H1 (cell line): ENCODE measurements at regions not wholly inside any gene's neighbourhood (a gene's known extent, or its start where the extent isn't known, plus 50 kb on each side); places are given as distances from the start of the nearest gene placed in this dataset.

Source experiments
- CTCF ChIA-PET: fragments of 300-600 bp; sonication (Branson Sonifier 250); formaldehyde crosslinking; loops from one replicate; lab custom pipeline; 2021; ENCODE audit not compliant: partially characterized antibody; lab: Charles Lee
- POLR2A ChIA-PET: fragments of 300-600 bp; sonication (Branson Sonifier 250); formaldehyde crosslinking; loops from one replicate; lab custom pipeline; 2021; ENCODE audit warnings: inconsistent platforms; ENCODE audit not compliant: partially characterized antibody; lab: Charles Lee
- DNase-seq, 2 experiments: peaks; one replicate each; pipeline versions ENCODE4 v3.0.0 to v3.0.0-alpha.2; 2010 to 2022; ENCODE audit warnings: low spot score in 2 of 2, low read depth in 1 of 2, mixed read lengths in 1 of 2
- FAIRE-seq: peaks from 2 replicates; lab custom pipeline; 2011; peaks lifted over from hg19 to GRCh38; lab: Jason Lieb, UNC
- H2AFZ ChIP-seq: 2 replicates; pipeline ENCODE4 v1.8.1; 2012; ENCODE audit warnings: low read length, inconsistent platforms
- H2AK5ac ChIP-seq: 2 replicates; pipeline ENCODE4 v1.6.1; 2013; ENCODE audit warnings: low read depth, low read length
- H2BK120ac ChIP-seq: replicated peaks from 2 replicates; pipeline ENCODE3; 2013; ENCODE audit warnings: low read depth, low read length, inconsistent platforms
- H2BK12ac ChIP-seq: 2 replicates; pipeline ENCODE4 v1.6.1; 2013; ENCODE audit warnings: low read depth, low read length
- H2BK15ac ChIP-seq: 2 replicates; pipeline ENCODE4 v1.6.1; 2013; ENCODE audit warnings: low read length
- H2BK20ac ChIP-seq: 2 replicates; pipeline ENCODE4 v1.6.1; 2013; ENCODE audit warnings: low read length
- H2BK5ac ChIP-seq: 2 replicates; pipeline ENCODE4 v1.6.1; 2013; ENCODE audit warnings: low read depth, low read length
- H3K14ac ChIP-seq: 2 replicates; pipeline ENCODE4 v1.6.1; 2013; ENCODE audit warnings: inconsistent platforms; ENCODE audit not compliant: insufficient read length
- H3K18ac ChIP-seq: 2 replicates; pipeline ENCODE4 v1.6.1; 2013; ENCODE audit warnings: low read length; ENCODE audit errors: extremely low read depth
- H3K23ac ChIP-seq: 2 replicates; pipeline ENCODE4 v1.6.1; 2013; ENCODE audit warnings: inconsistent platforms; ENCODE audit not compliant: insufficient read length
- H3K23me2 ChIP-seq: 2 replicates; pipeline ENCODE4 v1.6.1; 2013; ENCODE audit warnings: low read depth, low read length
- H3K27ac ChIP-seq: 2 replicates; pipeline ENCODE4 v1.6.1; 2011; ENCODE audit warnings: low read depth, low read length, inconsistent platforms
- H3K27me3 ChIP-seq, 4 experiments: replicated peaks in 1 of 4; 1 replicate in 1 of 4; 2 replicates in 3 of 4; pipeline versions ENCODE4 v1.6.1 to v1.8.1; 2011 to 2013; ENCODE audit warnings: low read length in 3 of 4, mild to moderate bottlenecking in 3 of 4, inconsistent platforms in 2 of 4, mixed read lengths in 2 of 4, moderate library complexity in 1 of 4; ENCODE audit not compliant: control insufficient read depth in 3 of 4, insufficient read depth in 3 of 4; ENCODE audit errors: extremely low read depth in 1 of 4
- H3K36me3 ChIP-seq, 4 experiments: 2 replicates each; pipeline versions ENCODE4 v1.6.1 to v1.8.1; 2011 to 2013; ENCODE audit warnings: mild to moderate bottlenecking in 4 of 4, low read length in 3 of 4, moderate library complexity in 2 of 4, control low read depth in 1 of 4, inconsistent platforms in 1 of 4; ENCODE audit not compliant: insufficient read depth in 4 of 4, control insufficient read depth in 2 of 4
- H3K4ac ChIP-seq: replicated peaks from 2 replicates; pipeline ENCODE3; 2013; ENCODE audit warnings: low read length, low read depth, mixed read lengths, inconsistent platforms; ENCODE audit not compliant: insufficient read length
- H3K4me1 ChIP-seq, 4 experiments: replicated peaks in 1 of 4; 1 replicate in 1 of 4; 2 replicates in 3 of 4; pipeline versions ENCODE4 v1.6.1 to v1.8.1; 2011 to 2013; ENCODE audit warnings: low read length in 3 of 4, inconsistent platforms in 2 of 4, mixed read lengths in 1 of 4; ENCODE audit not compliant: insufficient read depth in 4 of 4, control insufficient read depth in 3 of 4
- H3K4me2 ChIP-seq, 2 experiments: 2 replicates each; pipeline versions ENCODE4 v1.6.1 to v1.8.1; 2011 to 2013; ENCODE audit warnings: low read depth in 2 of 2, low read length in 2 of 2, control low read depth in 1 of 2, inconsistent platforms in 1 of 2, mild to moderate bottlenecking in 1 of 2; ENCODE audit not compliant: insufficient read depth in 1 of 2
- H3K4me3 ChIP-seq, 4 experiments: fragments of 200-600, 300-600 bp in 1 of 4; sonication (generic), shearing (Covaris generic), sonication (Bioruptor Twin) in 1 of 4; 2 replicates each; pipeline versions ENCODE4 v1.5.1 to v1.8.1; 2011 to 2016; ENCODE audit warnings: low read length in 4 of 4, low read depth in 3 of 4, control low read depth in 2 of 4, inconsistent platforms in 2 of 4, mild to moderate bottlenecking in 2 of 4, mixed read lengths in 1 of 4, moderate library complexity in 1 of 4; ENCODE audit not compliant: insufficient read depth in 2 of 4; ENCODE audit errors: extremely low read depth in 1 of 4
- H3K56ac ChIP-seq: replicated peaks from 2 replicates; pipeline ENCODE3; 2013; ENCODE audit warnings: low read depth, mild to moderate bottlenecking, mixed read lengths, low read length, inconsistent platforms; ENCODE audit not compliant: insufficient read length
- H3K79me1 ChIP-seq: 2 replicates; pipeline ENCODE4 v1.6.1; 2013; ENCODE audit warnings: low read depth, low read length, control low read depth
- H3K79me2 ChIP-seq, 2 experiments: 2 replicates each; pipeline versions ENCODE4 v1.6.1 to v1.8.1; 2012 to 2013; ENCODE audit warnings: low read length in 2 of 2, mild to moderate bottlenecking in 2 of 2, inconsistent platforms in 1 of 2; ENCODE audit not compliant: insufficient read depth in 2 of 2, control insufficient read depth in 1 of 2
- H3K9ac ChIP-seq, 4 experiments: replicated peaks in 1 of 4; 1 replicate in 1 of 4; 2 replicates in 3 of 4; pipeline versions ENCODE4 v1.6.1 to v1.8.1; 2011 to 2013; ENCODE audit warnings: low read depth in 3 of 4, low read length in 3 of 4, control low read depth in 2 of 4, mild to moderate bottlenecking in 2 of 4, moderate library complexity in 2 of 4, inconsistent platforms in 1 of 4; ENCODE audit errors: extremely low read depth in 1 of 4
- H3K9me3 ChIP-seq, 2 experiments: 2 replicates each; pipeline versions ENCODE4 v1.6.1 to v1.8.1; 2012 to 2013; ENCODE audit warnings: mild to moderate bottlenecking in 2 of 2, moderate library complexity in 2 of 2, control low read depth in 1 of 2, inconsistent platforms in 1 of 2, low read depth in 1 of 2, low read length in 1 of 2, mixed read lengths in 1 of 2; ENCODE audit not compliant: insufficient read depth in 2 of 2
- H4K20me1 ChIP-seq, 2 experiments: replicated peaks in 1 of 2; 2 replicates each; pipeline versions ENCODE3 to v1.8.1; 2011 to 2013; ENCODE audit warnings: inconsistent platforms in 2 of 2, low read length in 2 of 2, mild to moderate bottlenecking in 1 of 2; ENCODE audit not compliant: insufficient read depth in 2 of 2, control insufficient read depth in 1 of 2
- H4K5ac ChIP-seq: 2 replicates; pipeline ENCODE4 v1.6.1; 2013; ENCODE audit warnings: low read length, low read depth, mixed read lengths, inconsistent platforms; ENCODE audit not compliant: insufficient read length
- H4K8ac ChIP-seq: 2 replicates; pipeline ENCODE4 v1.8.0; 2013; ENCODE audit warnings: mild to moderate bottlenecking, moderate library complexity, low read length, inconsistent platforms; ENCODE audit not compliant: insufficient read depth; ENCODE audit errors: extremely low read depth
- H4K91ac ChIP-seq: replicated peaks from 2 replicates; pipeline ENCODE3; 2013; ENCODE audit warnings: low read length, mixed read lengths, inconsistent platforms; ENCODE audit not compliant: insufficient read length
- ZNF274 ChIP-seq: IDR thresholded peaks from 2 replicates; pipeline ENCODE4 v1.7.0; 2012; ENCODE audit warnings: low read length, borderline replicate concordance; ENCODE audit errors: extremely low read depth
- WGBS, 2 experiments: shearing (Covaris generic) in 1 of 2; methylation state at CpG; one replicate each; pipeline versions ENCODE4 v1.1.6 to v1.1.7; 2013 to 2015; ENCODE audit warnings: low lambda C conversion rate in 2 of 2, mixed read lengths in 2 of 2, inconsistent platforms in 1 of 2, low coverage in 1 of 2, missing lambda C conversion rate in 1 of 2; ENCODE audit not compliant: insufficient replicate concordance in 2 of 2, insufficient coverage in 1 of 2, insufficient read length in 1 of 2; ENCODE audit errors: extremely low coverage in 1 of 2, missing lambda C conversion rate in 1 of 2; 5-methylcytosine and 5-hydroxymethylcytosine counted together
- TF ChIP-seq, protein P1 (sequence below): IDR thresholded peaks from 2 replicates; pipeline ENCODE4 v1.6.1; 2012; ENCODE audit warnings: inconsistent platforms

GRCh38 chr3:8359133-8359532 is 142.5 kb upstream of the LMCD1 start:
- Histone ChIP-seq H3K79me2 (no peaks in the 10 kb centered on the region), H2BK120ac (no peak overlapping the region), H2BK15ac (no peak overlapping the region), H3K23ac (no peak overlapping the region), H4K5ac (no peak overlapping the region), H3K4me3 (no peak overlapping the region), H3K56ac (no peak overlapping the region), H3K27ac (no peak overlapping the region), H3K4me2 (no peak overlapping the region), H3K18ac (no peak overlapping the region), H2BK20ac (no peak overlapping the region), H2AK5ac (no peak overlapping the region), H4K8ac (no peak overlapping the region), H4K91ac (no peak overlapping the region), H3K27me3 (no peaks in the 10 kb centered on the region), H3K23me2 (no peaks in the 10 kb centered on the region), H3K36me3 (no peaks in the 10 kb centered on the region), H3K4ac (no peak overlapping the region), H3K79me1 (no peaks in the 10 kb centered on the region), H2BK12ac (no peak overlapping the region), H3K4me1 (peaks cover 0 to 3% (median 0%) of the 10 kb centered on the region in 4 experiments; a peak in 2 of 7 replicates), H4K20me1 (no peaks in the 10 kb centered on the region), H3K9ac (no peak overlapping the region), H3K14ac (no peak overlapping the region), H2BK5ac (no peak overlapping the region), H2AFZ (no peak overlapping the region), H3K9me3 (no peaks in the 10 kb centered on the region)
- CTCF ChIA-PET = interaction anchor here (0.9 to 2.8 kb wide), 4 partner anchors 9 to 58 kb away, joined by 3 to 10 read pairs (median 4); no protein-coding TSS in a partner anchor
- POLR2A ChIA-PET = no interaction called here
- TF ChIP-seq ZNF274 = no peak
- TF ChIP-seq, protein P1, sequence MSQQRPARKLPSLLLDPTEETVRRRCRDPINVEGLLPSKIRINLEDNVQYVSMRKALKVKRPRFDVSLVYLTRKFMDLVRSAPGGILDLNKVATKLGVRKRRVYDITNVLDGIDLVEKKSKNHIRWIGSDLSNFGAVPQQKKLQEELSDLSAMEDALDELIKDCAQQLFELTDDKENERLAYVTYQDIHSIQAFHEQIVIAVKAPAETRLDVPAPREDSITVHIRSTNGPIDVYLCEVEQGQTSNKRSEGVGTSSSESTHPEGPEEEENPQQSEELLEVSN = peak; percentile 68; the same call in 1 of the 2 replicates
- WGBS, 2 experiments = 93% methylated on average over 1 of the region's 1 CpG; no CpG with 5 or more reads in 1 of the 2 experiments
- DNase-seq (no peak), FAIRE-seq (no peak)
